Activated B cell treated with CpG ODN at 0.5 μM for 24 hours (primary cell): ENCODE measurements at regions not wholly inside any gene's neighbourhood (a gene's known extent, or its start where the extent isn't known, plus 50 kb on each side); places are given as distances from the start of the nearest gene placed in this dataset.

Source experiments
- ATAC-seq: fragments of 200-7000 bp; cut with Tn5 transposase; one replicate; pipeline ENCODE4 v1.10.0; 2021; ENCODE audit warnings: low read depth, mild to moderate bottlenecking, moderate library complexity
- CTCF ChIA-PET: fragments of 350-600 bp; sonication (Branson Sonifier 250); formaldehyde crosslinking; loops from one replicate; lab custom pipeline; 2021; ENCODE audit warnings: antibody characterized with exemption; lab: Charles Lee
- POLR2A ChIA-PET: fragments of 350-600 bp; sonication (Branson Sonifier 250); formaldehyde crosslinking; loops from one replicate; lab custom pipeline; 2021; ENCODE audit warnings: antibody characterized with exemption; lab: Charles Lee
- DNase-seq: peaks from one replicate; pipeline ENCODE4 v3.0.0; 2022
- H3K27ac Mint-ChIP-seq: one replicate; pipeline ENCODE4 v1.8.0; 2020; ENCODE audit warnings: mixed read lengths
- H3K27me3 Mint-ChIP-seq: one replicate; pipeline ENCODE4 v1.8.0; 2021; ENCODE audit warnings: mixed read lengths
- H3K36me3 Mint-ChIP-seq: one replicate; pipeline ENCODE4 v1.8.0; 2021; ENCODE audit warnings: low read depth, mixed read lengths
- H3K4me1 Mint-ChIP-seq: one replicate; pipeline ENCODE4 v1.8.0; 2021; ENCODE audit warnings: mixed read lengths
- H3K4me3 Mint-ChIP-seq: one replicate; pipeline ENCODE4 v1.8.0; 2020; ENCODE audit warnings: mild to moderate bottlenecking, mixed read lengths
- H3K9me3 Mint-ChIP-seq: one replicate; pipeline ENCODE4 v1.8.0; 2020; ENCODE audit warnings: mixed read lengths
- intact Hi-C: fragments of 100-400 bp; cut with micrococcal nuclease; formaldehyde crosslinking; loops from one replicate; pipeline ENCODE4 v1.15.1; 2024
- TF ChIP-seq, protein P1 (sequence below): fragments of 200-600 bp; IDR thresholded peaks from one replicate; pipeline ENCODE4 v1.8.0; 2022; ENCODE audit warnings: antibody characterized with exemption, mild to moderate bottlenecking

- DNase-seq (no peak), ATAC-seq (no peak)
- H3K9me3 Mint-ChIP-seq, result peaks cover 3% of the 10 kb centered on the region
- no peak overlapping the region for H3K27ac Mint-ChIP-seq
- ChIA-PET CTCF (no interaction called here), POLR2A (no interaction called here)
- no peak overlapping the region for H3K4me3 Mint-ChIP-seq
- intact Hi-C loops, result no loop called here
- H3K36me3 Mint-ChIP-seq, result no peaks in the 10 kb centered on the region
- TF ChIP-seq, protein P1, sequence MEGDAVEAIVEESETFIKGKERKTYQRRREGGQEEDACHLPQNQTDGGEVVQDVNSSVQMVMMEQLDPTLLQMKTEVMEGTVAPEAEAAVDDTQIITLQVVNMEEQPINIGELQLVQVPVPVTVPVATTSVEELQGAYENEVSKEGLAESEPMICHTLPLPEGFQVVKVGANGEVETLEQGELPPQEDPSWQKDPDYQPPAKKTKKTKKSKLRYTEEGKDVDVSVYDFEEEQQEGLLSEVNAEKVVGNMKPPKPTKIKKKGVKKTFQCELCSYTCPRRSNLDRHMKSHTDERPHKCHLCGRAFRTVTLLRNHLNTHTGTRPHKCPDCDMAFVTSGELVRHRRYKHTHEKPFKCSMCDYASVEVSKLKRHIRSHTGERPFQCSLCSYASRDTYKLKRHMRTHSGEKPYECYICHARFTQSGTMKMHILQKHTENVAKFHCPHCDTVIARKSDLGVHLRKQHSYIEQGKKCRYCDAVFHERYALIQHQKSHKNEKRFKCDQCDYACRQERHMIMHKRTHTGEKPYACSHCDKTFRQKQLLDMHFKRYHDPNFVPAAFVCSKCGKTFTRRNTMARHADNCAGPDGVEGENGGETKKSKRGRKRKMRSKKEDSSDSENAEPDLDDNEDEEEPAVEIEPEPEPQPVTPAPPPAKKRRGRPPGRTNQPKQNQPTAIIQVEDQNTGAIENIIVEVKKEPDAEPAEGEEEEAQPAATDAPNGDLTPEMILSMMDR, result no peak
- H3K27me3 Mint-ChIP-seq, result no peaks in the 10 kb centered on the region
- no peaks in the 10 kb centered on the region for H3K4me1 Mint-ChIP-seq
Measured at GRCh38 chr3:187850258-187850921, 105.1 kb upstream of the BCL6 start.

DNA sequence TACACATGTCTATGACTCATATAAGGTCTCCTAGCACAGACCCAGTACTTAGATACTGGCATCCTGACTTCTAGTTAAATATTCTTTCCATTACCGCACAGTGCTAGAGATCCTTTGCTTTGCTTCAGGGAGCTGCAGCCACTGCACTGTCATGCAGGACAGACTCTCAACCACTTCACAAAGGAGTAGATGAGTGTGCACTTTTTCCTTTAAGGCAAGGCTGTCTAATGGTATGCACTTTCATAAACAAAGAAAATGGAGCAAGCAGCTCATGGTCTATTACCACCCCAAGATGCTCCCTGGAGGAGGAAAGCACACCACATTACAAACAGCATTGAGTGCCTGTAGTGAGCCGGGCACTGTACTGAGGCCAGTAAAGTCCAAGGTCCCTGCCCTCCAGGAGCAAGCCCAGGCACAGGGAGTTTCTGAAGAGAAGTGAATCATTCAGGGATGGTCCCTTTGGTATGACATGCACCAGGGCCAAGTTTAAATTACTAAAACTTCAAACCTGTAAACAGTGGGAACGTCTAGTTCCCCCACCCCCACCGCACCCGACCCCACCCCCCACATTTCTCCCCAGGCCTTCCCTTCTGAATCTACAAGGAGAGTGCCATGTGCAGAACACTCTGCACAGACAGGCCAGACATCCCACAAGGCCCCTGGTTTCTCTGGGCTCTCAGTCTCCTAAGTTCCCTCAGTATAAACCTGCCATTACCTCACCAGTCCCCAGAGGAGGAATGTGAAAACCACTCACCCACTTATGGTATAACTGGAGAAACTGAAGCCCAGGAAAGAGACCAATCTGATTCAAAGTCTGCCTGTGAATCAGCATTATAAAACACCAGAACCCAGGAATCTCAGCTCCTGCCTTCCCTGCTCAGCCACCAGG, 107.8 kb upstream of the BCL6 start:
- CTCF ChIA-PET, result no interaction called here
- ATAC-seq (no peak), DNase-seq (no peak)
- Mint-ChIP-seq H3K36me3 (no peaks in the 10 kb centered on the region), H3K27me3 (no peaks in the 10 kb centered on the region), H3K4me1 (no peaks in the 10 kb centered on the region), H3K27ac (no peak overlapping the region), H3K4me3 (no peak overlapping the region), H3K9me3 (peaks cover 3% of the 10 kb centered on the region)
- intact Hi-C loops, result no loop called here
- TF ChIP-seq, protein P1, result no peak
- POLR2A ChIA-PET, result no interaction called here

- POLR2A ChIA-PET, result no interaction called here
- Mint-ChIP-seq H3K9me3 (peaks cover 3% of the 10 kb centered on the region), H3K27ac (no peak overlapping the region), H3K36me3 (no peaks in the 10 kb centered on the region), H3K4me1 (no peaks in the 10 kb centered on the region), H3K27me3 (peaks cover 2% of the 10 kb centered on the region), H3K4me3 (no peak overlapping the region)
- CTCF ChIA-PET, result no interaction called here
- intact Hi-C loops, result no loop called here
- DNase-seq (no peak), ATAC-seq (no peak)
- TF ChIP-seq, protein P1, result no peak
Measured at GRCh38 chr3:187855131-187855530, 109.9 kb upstream of the BCL6 start.

DNA sequence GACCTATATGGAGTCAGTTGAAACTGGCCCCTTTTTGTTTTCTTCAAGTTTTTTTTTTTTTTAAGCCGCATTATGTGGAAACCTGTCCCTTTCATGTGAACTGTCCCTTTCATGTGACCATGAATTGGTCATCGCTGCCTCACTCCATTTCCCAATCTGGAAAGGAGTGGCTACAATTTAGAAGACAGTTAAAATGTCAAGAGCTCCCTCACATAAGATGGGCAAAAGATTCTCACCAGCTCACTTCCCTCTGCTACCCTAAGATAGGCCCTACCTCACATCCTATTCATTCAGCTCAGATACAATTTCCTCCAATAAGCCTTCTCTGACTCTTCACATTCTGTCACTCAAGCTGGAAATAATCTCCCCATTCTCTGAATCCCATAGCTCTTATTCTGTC, 111.3 kb upstream of the BCL6 start:
- Mint-ChIP-seq H3K27me3 (peaks cover 4% of the 10 kb centered on the region), H3K27ac (no peak overlapping the region), H3K36me3 (peaks cover 5% of the 10 kb centered on the region), H3K9me3 (peaks cover 9% of the 10 kb centered on the region), H3K4me3 (no peak overlapping the region), H3K4me1 (no peaks in the 10 kb centered on the region)
- ChIA-PET CTCF (no interaction called here), POLR2A (no interaction called here)
- DNase-seq (no peak), ATAC-seq (no peak)
- intact Hi-C loops, result no loop called here
- TF ChIP-seq, protein P1, result no peak

DNA sequence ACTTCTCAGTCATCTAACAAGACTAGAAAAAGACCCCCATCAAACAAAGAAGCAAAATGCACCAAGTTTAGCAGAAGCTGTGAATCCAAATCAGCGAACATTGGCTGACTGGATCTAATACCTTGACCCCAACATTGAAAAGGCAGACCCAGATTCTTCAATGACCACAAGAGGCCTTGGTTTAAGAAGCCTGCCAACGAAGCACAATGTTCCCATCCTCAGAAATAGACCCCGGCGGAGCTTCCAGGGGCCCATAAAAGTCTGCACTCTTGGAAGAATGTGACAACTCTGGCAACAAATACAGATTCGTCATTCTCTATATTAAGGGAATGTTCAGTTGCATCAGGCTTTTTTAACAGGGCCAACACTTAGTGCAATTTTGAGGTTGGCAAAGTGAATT, 112.8 kb upstream of the BCL6 start:
- DNase-seq (no peak), ATAC-seq (no peak)
- H3K36me3 Mint-ChIP-seq, result peaks cover 5% of the 10 kb centered on the region
- peaks cover 6% of the 10 kb centered on the region for H3K9me3 Mint-ChIP-seq
- ChIA-PET POLR2A (no interaction called here), CTCF (interaction anchor here (1.1 kb wide), 1 partner anchor 1183 kb away, joined by 3 read pairs; no protein-coding TSS in a partner anchor)
- intact Hi-C loops, result no loop called here
- TF ChIP-seq, protein P1, result no peak
- H3K4me3 Mint-ChIP-seq, result no peak overlapping the region
- H3K27ac Mint-ChIP-seq, result no peak overlapping the region
- H3K27me3 Mint-ChIP-seq, result peaks cover 4% of the 10 kb centered on the region
- H3K4me1 Mint-ChIP-seq, result no peaks in the 10 kb centered on the region
